ENCODE measurements at regions not wholly inside any gene's neighbourhood (a gene's known extent, or its start where the extent isn't known, plus 50 kb on each side); places are given as distances from the start of the nearest gene placed in this dataset.

DNA sequence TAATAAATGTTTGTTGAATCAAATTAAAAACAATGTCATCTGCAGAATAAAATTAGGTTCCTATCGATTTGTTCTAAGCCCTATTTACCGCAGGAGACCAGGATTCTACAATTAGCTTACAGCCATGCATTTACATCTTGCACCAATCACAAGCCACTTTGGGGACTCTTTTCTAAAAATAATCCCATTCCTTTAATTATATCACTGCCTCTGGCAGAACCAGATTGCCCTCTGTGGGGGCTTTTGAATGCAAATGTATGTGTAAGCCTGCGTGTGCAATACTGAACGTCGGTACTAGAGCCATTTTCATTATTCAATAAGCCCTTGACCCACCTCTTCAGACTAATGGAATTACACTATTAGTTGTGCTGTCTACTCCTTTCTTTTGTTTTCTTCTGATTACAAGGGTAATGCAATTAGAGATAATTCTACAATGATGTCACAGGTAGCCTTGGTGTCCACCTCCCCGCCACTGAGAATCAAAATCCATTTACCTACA, 391.3 kb upstream of the XYLT1 start:
- H3K9me2 ChIP-seq (ENCODE audit: insufficient read depth) = no peaks in the 10 kb centered on the region
- no peaks in the 10 kb centered on the region for H3F3A ChIP-seq (ENCODE audit: insufficient read depth)
- 0 out of 2 replicates have a peak, but pooled peaks cover 11% of the 10 kb centered on the region for H3K27me3 ChIP-seq (replicated peaks; ENCODE audit: insufficient read depth)
- TF ChIP-seq EZH2 (IDR thresholded peaks at IDR 0.05; ENCODE audit: insufficient read depth, poor library complexity, severe bottlenecking) (no peak), EZH2phosphoT487 (IDR thresholded peaks at IDR 0.05; ENCODE audit: insufficient read depth, low read depth) (no peak)
- no peaks in the 10 kb centered on the region for H3K79me2 ChIP-seq (ENCODE audit: insufficient read depth)
- H3K4me2 ChIP-seq (ENCODE audit: unreplicated experiment) = no peak overlapping the region
- H4K20me1 ChIP-seq (ENCODE audit: insufficient read depth) = no peaks in the 10 kb centered on the region
- WGBS, 2 experiments (ENCODE audit: low coverage in 1 of 2, low lambda C conversion rate in 2 of 2, missing lambda C conversion rate in 2 of 2) = 57 to 61% methylated on average over 6 of the region's 6 CpGs
- no peak overlapping the region for H3K27ac ChIP-seq
- in situ Hi-C loops (cut with MboI) = no loop called here
- no peak for DNase-seq
- no peaks in the 10 kb centered on the region for H3K36me3 ChIP-seq (ENCODE audit: low read depth)
- no peak overlapping the region for H3K9ac ChIP-seq
- H2AFZ ChIP-seq = no peak overlapping the region
- H3K9me3 ChIP-seq (ENCODE audit: low read depth) = no peaks in the 10 kb centered on the region
- no peaks in the 10 kb centered on the region for H3K4me1 ChIP-seq (ENCODE audit: insufficient read depth)
- H3K4me3 ChIP-seq = no peak overlapping the region

DNA sequence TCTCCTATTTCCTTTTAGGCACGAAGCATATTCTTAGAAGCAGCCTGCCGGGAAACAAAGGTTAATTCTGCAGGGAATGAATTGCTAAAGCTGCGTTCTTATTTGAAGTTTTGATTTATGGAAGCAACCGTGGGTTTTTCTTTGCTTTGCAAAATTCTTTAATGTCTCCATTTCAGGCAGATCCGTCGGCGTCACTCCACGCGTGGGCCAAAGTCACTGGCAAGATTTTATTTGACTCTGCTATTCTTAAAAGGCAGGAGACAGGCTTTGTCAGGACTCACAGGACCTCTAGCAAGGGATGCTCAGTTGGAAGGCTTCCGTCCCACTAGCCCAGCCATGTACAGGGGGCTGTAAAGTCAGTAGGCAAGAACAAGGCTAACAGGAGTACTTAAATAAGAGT, 387.3 kb upstream of the XYLT1 start:
- H3K9me3 ChIP-seq (ENCODE audit: low read depth) = no peaks in the 10 kb centered on the region
- no peak overlapping the region for H2AFZ ChIP-seq
- no peak overlapping the region for H3K27ac ChIP-seq
- no peak overlapping the region for H3K9ac ChIP-seq
- H3K27me3 ChIP-seq (replicated peaks; ENCODE audit: insufficient read depth) = 0 out of 2 replicates have a peak, but pooled peaks cover 13% of the 10 kb centered on the region
- H3K79me2 ChIP-seq (ENCODE audit: insufficient read depth) = no peaks in the 10 kb centered on the region
- H3K9me2 ChIP-seq (ENCODE audit: insufficient read depth) = no peaks in the 10 kb centered on the region
- no peaks in the 10 kb centered on the region for H4K20me1 ChIP-seq (ENCODE audit: insufficient read depth)
- in situ Hi-C loops (cut with MboI) = no loop called here
- no peak overlapping the region for H3K4me2 ChIP-seq (ENCODE audit: unreplicated experiment)
- H3K4me1 ChIP-seq (ENCODE audit: insufficient read depth) = no peaks in the 10 kb centered on the region
- no peak overlapping the region for H3K4me3 ChIP-seq
- no peaks in the 10 kb centered on the region for H3F3A ChIP-seq (ENCODE audit: insufficient read depth)
- TF ChIP-seq EZH2phosphoT487 (IDR thresholded peaks at IDR 0.05; ENCODE audit: insufficient read depth, low read depth) = no peak
- no peak for TF ChIP-seq EZH2 (IDR thresholded peaks at IDR 0.05; ENCODE audit: insufficient read depth, poor library complexity, severe bottlenecking)
- no peak for DNase-seq
- no peaks in the 10 kb centered on the region for H3K36me3 ChIP-seq (ENCODE audit: low read depth)
- WGBS, 2 experiments (ENCODE audit: low coverage in 1 of 2, low lambda C conversion rate in 2 of 2, missing lambda C conversion rate in 2 of 2) = 16 to 19% methylated on average over 10 of the region's 10 CpGs

GRCh38 chr16:17853958-17854357, 383.2 kb upstream of the XYLT1 start:
- Histone ChIP-seq H3F3A (ENCODE audit: insufficient read depth) (no peaks in the 10 kb centered on the region), H3K4me3 (no peak overlapping the region), H3K27ac (no peak overlapping the region), H3K4me1 (ENCODE audit: insufficient read depth) (no peaks in the 10 kb centered on the region), H3K9me2 (ENCODE audit: insufficient read depth) (no peaks in the 10 kb centered on the region), H4K20me1 (ENCODE audit: insufficient read depth) (no peaks in the 10 kb centered on the region), H3K27me3 (replicated peaks; ENCODE audit: insufficient read depth) (peaks cover 13% of the 10 kb centered on the region), H3K36me3 (ENCODE audit: low read depth) (no peaks in the 10 kb centered on the region), H3K79me2 (ENCODE audit: insufficient read depth) (no peaks in the 10 kb centered on the region), H3K9me3 (ENCODE audit: low read depth) (no peaks in the 10 kb centered on the region), H3K4me2 (ENCODE audit: unreplicated experiment) (no peak overlapping the region), H2AFZ (no peak overlapping the region), H3K9ac (no peak overlapping the region)
- in situ Hi-C loops (cut with MboI) = no loop called here
- WGBS, 2 experiments (ENCODE audit: low coverage in 1 of 2, low lambda C conversion rate in 2 of 2, missing lambda C conversion rate in 2 of 2) = 56 to 57% methylated on average over 5 of the region's 5 CpGs
- no peak for DNase-seq
- no peak for TF ChIP-seq EZH2 (IDR thresholded peaks at IDR 0.05; ENCODE audit: insufficient read depth, poor library complexity, severe bottlenecking)
- no peak for TF ChIP-seq EZH2phosphoT487 (IDR thresholded peaks at IDR 0.05; ENCODE audit: insufficient read depth, low read depth)

- Histone ChIP-seq H3K9me2 (ENCODE audit: insufficient read depth) (no peaks in the 10 kb centered on the region), H3K27ac (no peak overlapping the region), H3K4me3 (no peak overlapping the region), H3K79me2 (ENCODE audit: insufficient read depth) (no peaks in the 10 kb centered on the region), H3K4me2 (ENCODE audit: unreplicated experiment) (no peak overlapping the region), H3K9ac (no peak overlapping the region), H3K9me3 (ENCODE audit: low read depth) (no peaks in the 10 kb centered on the region), H3F3A (ENCODE audit: insufficient read depth) (no peaks in the 10 kb centered on the region), H2AFZ (no peak overlapping the region), H3K36me3 (ENCODE audit: low read depth) (no peaks in the 10 kb centered on the region), H4K20me1 (ENCODE audit: insufficient read depth) (no peaks in the 10 kb centered on the region), H3K27me3 (replicated peaks; ENCODE audit: insufficient read depth) (peaks cover 11% of the 10 kb centered on the region), H3K4me1 (ENCODE audit: insufficient read depth) (no peaks in the 10 kb centered on the region)
- no peak for TF ChIP-seq EZH2 (IDR thresholded peaks at IDR 0.05; ENCODE audit: insufficient read depth, poor library complexity, severe bottlenecking)
- no peak for TF ChIP-seq EZH2phosphoT487 (IDR thresholded peaks at IDR 0.05; ENCODE audit: insufficient read depth, low read depth)
- 38 to 41% methylated on average over 6 of the region's 6 CpGs for WGBS, 2 experiments (ENCODE audit: low coverage in 1 of 2, low lambda C conversion rate in 2 of 2, missing lambda C conversion rate in 2 of 2)
- no peak for DNase-seq
- in situ Hi-C loops (cut with MboI) = no loop called here
Observed at GRCh38 chr16:17852977-17853702, 382.4 kb upstream of the XYLT1 start.
